Omental fat pad (tissue), 3 donors: ENCODE measurements at regions not wholly inside any gene's neighbourhood (a gene's known extent, or its start where the extent isn't known, plus 50 kb on each side); places are given as distances from the start of the nearest gene placed in this dataset.

ENCODE experiments used
- ATAC-seq: fragments of 150-250 bp; one replicate; pipeline ENCODE4 v1.9.1; 2016; ENCODE audit warnings: mild to moderate bottlenecking, moderate library complexity; ENCODE audit not compliant: low FRiP score
- DNase-seq: peaks from one replicate; pipeline ENCODE4 v3.0.0-alpha.2; 2019; ENCODE audit warnings: low spot score
- CTCF ChIP-seq, 3 donors: fragments of 450-650 bp; IDR thresholded peaks; one replicate each; pipeline ENCODE4 v1.5.1; 2016 to 2017; ENCODE audit warnings: antibody characterized with exemption in 3 of 3, mild to moderate bottlenecking in 3 of 3, moderate library complexity in 2 of 3

GRCh38 chr10:21260066-21260465 is 265.4 kb downstream of the SKIDA1 start:
- no peak for ATAC-seq
- no peak for DNase-seq
- no peak for TF ChIP-seq CTCF (IDR thresholded peaks at IDR 0.05)

DNA sequence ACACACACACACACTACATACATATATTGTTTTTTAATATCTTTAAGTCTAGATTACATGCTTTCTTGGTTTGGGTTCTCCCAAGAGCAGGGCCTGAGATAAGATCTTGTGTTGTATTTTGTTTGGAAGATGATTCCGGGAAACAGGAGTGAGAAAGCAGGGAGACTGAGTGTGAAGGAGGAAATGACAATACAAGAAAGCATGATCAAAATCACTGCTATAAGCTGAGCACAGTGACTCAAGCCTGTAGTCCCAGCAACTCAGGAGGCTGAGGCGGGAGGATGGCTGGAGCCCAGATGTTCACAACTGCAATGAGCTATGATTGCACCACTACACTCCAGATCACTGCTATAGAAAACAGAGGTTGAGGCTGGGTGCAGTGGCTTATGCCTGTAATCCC is 267.6 kb downstream of the SKIDA1 start:
- DNase-seq: no peak
- no peak for TF ChIP-seq CTCF (IDR thresholded peaks at IDR 0.05)
- ATAC-seq: no peak

GRCh38 chr10:21257191-21257590 is 268.3 kb downstream of the SKIDA1 start:
- DNase-seq: no peak

GRCh38 chr10:21249435-21249834 is 276.0 kb downstream of the SKIDA1 start:
- DNase-seq: no peak
- ATAC-seq: no peak
- TF ChIP-seq CTCF (IDR thresholded peaks at IDR 0.05): no peak

More at GRCh38 chr10:21257191-21257590, 268.3 kb downstream of the SKIDA1 start:
- TF ChIP-seq CTCF (IDR thresholded peaks at IDR 0.05): no peak
- ATAC-seq: no peak

- no peak for TF ChIP-seq CTCF (IDR thresholded peaks at IDR 0.05)
- no peak for ATAC-seq
- DNase-seq: no peak
Observed at GRCh38 chr10:21247592-21247991, 277.9 kb downstream of the SKIDA1 start.

DNA sequence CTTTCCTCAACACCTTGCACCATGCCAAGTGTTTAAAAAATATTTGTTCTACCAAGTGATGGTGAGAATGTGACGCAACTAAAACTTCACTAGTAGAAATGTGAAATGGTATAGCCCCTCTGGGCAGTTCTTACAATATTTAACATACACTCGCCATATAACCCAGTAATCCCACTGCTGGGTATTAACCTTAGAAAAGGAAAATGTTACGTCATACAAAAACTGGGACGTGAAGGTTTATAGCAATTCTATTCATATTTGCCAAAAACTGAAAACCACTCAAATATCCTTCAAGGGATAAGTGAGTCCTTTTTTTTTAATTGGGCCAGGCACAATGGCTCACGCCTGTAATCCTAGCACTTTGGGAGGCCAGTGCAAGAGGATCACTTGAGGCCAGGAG is 279.3 kb downstream of the SKIDA1 start:
- ATAC-seq (no peak), DNase-seq (no peak)
- no peak for TF ChIP-seq CTCF (IDR thresholded peaks at IDR 0.05)

DNA sequence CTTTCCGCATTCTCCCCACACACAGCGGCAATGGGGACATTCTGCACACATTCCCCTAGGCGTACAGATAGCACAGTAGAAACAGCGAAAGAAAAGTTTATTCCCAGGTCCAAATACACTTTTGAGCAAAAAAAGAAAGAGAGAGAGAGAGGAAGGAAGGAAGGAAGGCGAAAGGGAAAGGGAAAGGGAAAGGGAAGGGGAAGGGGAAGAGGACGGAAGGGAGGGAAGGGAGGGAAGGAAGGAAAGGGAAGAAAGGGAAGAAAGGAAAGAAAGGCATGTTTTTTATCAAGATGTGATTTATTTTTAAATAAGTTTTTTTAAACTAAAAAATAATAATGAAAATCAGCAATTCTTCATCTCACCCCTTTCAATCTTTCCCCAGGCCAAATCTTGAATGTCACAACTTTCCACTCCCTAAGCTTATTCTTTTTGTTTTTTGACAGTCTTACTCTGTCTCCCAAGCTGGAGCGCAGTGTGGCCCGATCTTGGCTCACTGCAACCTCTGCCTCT is 281.7 kb downstream of the SKIDA1 start:
- ATAC-seq (no peak), DNase-seq (no peak)
- no peak for TF ChIP-seq CTCF (IDR thresholded peaks at IDR 0.05)
